ENCODE measurements at regions not wholly inside any gene's neighbourhood (a gene's known extent, or its start where the extent isn't known, plus 50 kb on each side); places are given as distances from the start of the nearest gene placed in this dataset.
"Not testable (repeated sequence)": the region's sequence is repeated elsewhere in the genome, so short reads cannot be mapped to it uniquely, and the experiment has no call there.

GRCh38 chr18:76721207-76721996 is 101.0 kb upstream of the ZNF236 start:
- no peak for DNase-seq

- no peak for DNase-seq
Measured at GRCh38 chr18:76720683-76721082, 101.7 kb upstream of the ZNF236 start.

- DNase-seq = no peak
Measured at GRCh38 chr18:76715012-76715610, 107.2 kb upstream of the ZNF236 start.

GRCh38 chr18:76713432-76713831 is 108.9 kb upstream of the ZNF236 start:
- DNase-seq = no peak

- no peak for DNase-seq
Measured at GRCh38 chr18:76712511-76713140, 109.7 kb upstream of the ZNF236 start.

- DNase-seq = no peak
Measured at GRCh38 chr18:76710646-76711520, 111.5 kb upstream of the ZNF236 start.

GRCh38 chr18:76709659-76710645 is 112.4 kb upstream of the ZNF236 start:
- peak in 45 of 56 donors; percentile 8 to 73 (median 28) for DNase-seq

- DNase-seq = no peak
Measured at GRCh38 chr18:76708722-76709353, 113.5 kb upstream of the ZNF236 start.

GRCh38 chr18:76708071-76708721 is 114.2 kb upstream of the ZNF236 start:
- no peak for DNase-seq

- no peak for DNase-seq
Measured at GRCh38 chr18:76707534-76707933, 114.8 kb upstream of the ZNF236 start.

- not testable (repeated sequence) for DNase-seq
Measured at GRCh38 chr18:76704589-76704988, 117.8 kb upstream of the ZNF236 start.

GRCh38 chr18:76699923-76700322 is 122.4 kb upstream of the ZNF236 start:
- no peak for DNase-seq

- no peak for DNase-seq
Measured at GRCh38 chr18:76697441-76697901, 124.9 kb upstream of the ZNF236 start.

- DNase-seq = no peak
Measured at GRCh38 chr18:76691800-76692199, 130.6 kb upstream of the ZNF236 start.

GRCh38 chr18:76689646-76690264 is 132.6 kb upstream of the ZNF236 start:
- DNase-seq = no peak

GRCh38 chr18:76688724-76689472 is 133.5 kb upstream of the ZNF236 start:
- no peak for DNase-seq

GRCh38 chr18:76687304-76687962 is 134.9 kb upstream of the ZNF236 start:
- DNase-seq = peak in 2 of 56 donors; percentile 30 to 34

Measured in amygdala (tissue), 56 donors.